Testis (tissue), 2 donors: ENCODE measurements at regions not wholly inside any gene's neighbourhood (a gene's known extent, or its start where the extent isn't known, plus 50 kb on each side); places are given as distances from the start of the nearest gene placed in this dataset.

ENCODE experiments used
- CTCF ChIP-seq, 3 experiments: fragments of 450-650 bp in 2 of 3; fragments of 200-600 bp in 1 of 3; sonication (generic) in 1 of 3; IDR thresholded peaks; one replicate each; pipeline ENCODE4 v1.5.1; 2016 to 2019; ENCODE audit warnings: antibody characterized with exemption in 3 of 3, mild to moderate bottlenecking in 2 of 3, moderate library complexity in 1 of 3
- POLR2A ChIP-seq: fragments of 450-650 bp; IDR thresholded peaks from one replicate; pipeline ENCODE4 v1.6.1; 2017; ENCODE audit warnings: antibody characterized with exemption, mild to moderate bottlenecking, moderate library complexity

GRCh38 chr3:88469216-88469615, 319.5 kb downstream of the C3orf38 start:
- TF ChIP-seq CTCF (IDR thresholded peaks at IDR 0.05) (no peak), POLR2A (no peak)
